ENCODE measurements at regions not wholly inside any gene's neighbourhood (a gene's known extent, or its start where the extent isn't known, plus 50 kb on each side); places are given as distances from the start of the nearest gene placed in this dataset.

GRCh38 chr4:30879855-30880598 lies 159.9 kb downstream of the PCDH7 start:
- H3K27ac Mint-ChIP-seq (ENCODE audit: unreplicated experiment), result no peak overlapping the region

GRCh38 chr4:30881985-30882384 lies 161.8 kb downstream of the PCDH7 start:
- no peaks in the 10 kb centered on the region for H3K4me1 Mint-ChIP-seq (ENCODE audit: low read depth, unreplicated experiment)
- H3K27ac Mint-ChIP-seq (ENCODE audit: unreplicated experiment), result no peak overlapping the region
- BruUV-seq (replicated peaks), result no TSS peak
- H3K36me3 Mint-ChIP-seq (ENCODE audit: insufficient read depth, unreplicated experiment), result no peaks in the 10 kb centered on the region
- CTCF ChIA-PET, result no interaction called here
- DNase-seq, result no peak
- no peak for TF ChIP-seq CTCF (IDR thresholded peaks at IDR 0.05; ENCODE audit: unreplicated experiment)
- H3K9me3 Mint-ChIP-seq (ENCODE audit: low read depth, unreplicated experiment), result no peaks in the 10 kb centered on the region
- H3K4me3 Mint-ChIP-seq (ENCODE audit: low read depth, unreplicated experiment), result no peak overlapping the region
- intact Hi-C loops (cut with micrococcal nuclease; ENCODE audit: unreplicated experiment), result no loop called here
- H3K27me3 Mint-ChIP-seq (ENCODE audit: unreplicated experiment), result no peaks in the 10 kb centered on the region

More at GRCh38 chr4:30879855-30880598, 159.9 kb downstream of the PCDH7 start:
- BruUV-seq (replicated peaks), result no TSS peak
- DNase-seq, result no peak
- Mint-ChIP-seq H3K36me3 (ENCODE audit: insufficient read depth, unreplicated experiment) (no peaks in the 10 kb centered on the region), H3K27me3 (ENCODE audit: unreplicated experiment) (no peaks in the 10 kb centered on the region), H3K4me3 (ENCODE audit: low read depth, unreplicated experiment) (no peak overlapping the region), H3K9me3 (ENCODE audit: low read depth, unreplicated experiment) (no peaks in the 10 kb centered on the region), H3K4me1 (ENCODE audit: low read depth, unreplicated experiment) (no peaks in the 10 kb centered on the region)
- CTCF ChIA-PET, result no interaction called here
- no peak for TF ChIP-seq CTCF (IDR thresholded peaks at IDR 0.05; ENCODE audit: unreplicated experiment)
- intact Hi-C loops (cut with micrococcal nuclease; ENCODE audit: unreplicated experiment), result no loop called here

- no peaks in the 10 kb centered on the region for H3K4me1 Mint-ChIP-seq (ENCODE audit: low read depth, unreplicated experiment)
- BruUV-seq (replicated peaks), result no TSS peak
- no peak overlapping the region for H3K27ac Mint-ChIP-seq (ENCODE audit: unreplicated experiment)
- H3K4me3 Mint-ChIP-seq (ENCODE audit: low read depth, unreplicated experiment), result no peak overlapping the region
- CTCF ChIA-PET, result interaction anchor here (0.6 kb wide), 1 partner anchor 21 kb away, joined by 3 read pairs; no protein-coding TSS in a partner anchor
- intact Hi-C loops (cut with micrococcal nuclease; ENCODE audit: unreplicated experiment), result no loop called here
- no peaks in the 10 kb centered on the region for H3K9me3 Mint-ChIP-seq (ENCODE audit: low read depth, unreplicated experiment)
- TF ChIP-seq CTCF (IDR thresholded peaks at IDR 0.05; ENCODE audit: unreplicated experiment), result no peak
- H3K27me3 Mint-ChIP-seq (ENCODE audit: unreplicated experiment), result no peaks in the 10 kb centered on the region
- no peaks in the 10 kb centered on the region for H3K36me3 Mint-ChIP-seq (ENCODE audit: insufficient read depth, unreplicated experiment)
- DNase-seq, result no peak
These were observed 162.3 kb downstream of the PCDH7 start for GRCh38 chr4:30882443-30882842.

GRCh38 chr4:30882995-30883675 lies 163.0 kb downstream of the PCDH7 start:
- intact Hi-C loops (cut with micrococcal nuclease; ENCODE audit: unreplicated experiment), result no loop called here
- no peaks in the 10 kb centered on the region for H3K9me3 Mint-ChIP-seq (ENCODE audit: low read depth, unreplicated experiment)
- H3K4me1 Mint-ChIP-seq (ENCODE audit: low read depth, unreplicated experiment), result no peaks in the 10 kb centered on the region
- no TSS peak for BruUV-seq (replicated peaks)
- DNase-seq, result no peak
- H3K36me3 Mint-ChIP-seq (ENCODE audit: insufficient read depth, unreplicated experiment), result no peaks in the 10 kb centered on the region
- no peak for TF ChIP-seq CTCF (IDR thresholded peaks at IDR 0.05; ENCODE audit: unreplicated experiment)
- no peaks in the 10 kb centered on the region for H3K27me3 Mint-ChIP-seq (ENCODE audit: unreplicated experiment)
- H3K4me3 Mint-ChIP-seq (ENCODE audit: low read depth, unreplicated experiment), result no peak overlapping the region
- CTCF ChIA-PET, result interaction anchor here (0.6 kb wide), 1 partner anchor 22 kb away, joined by 3 read pairs; no protein-coding TSS in a partner anchor
- H3K27ac Mint-ChIP-seq (ENCODE audit: unreplicated experiment), result no peak overlapping the region

Data from Calu3 (cell line).